ENCODE measurements at regions not wholly inside any gene's neighbourhood (a gene's known extent, or its start where the extent isn't known, plus 50 kb on each side); places are given as distances from the start of the nearest gene placed in this dataset.

- TF ChIP-seq CTCF (IDR thresholded peaks at IDR 0.05): no peak
- no peak for TF ChIP-seq POLR2A (IDR thresholded peaks at IDR 0.05)
- TF ChIP-seq EP300 (IDR thresholded peaks at IDR 0.05): no peak
These were observed 267.8 kb upstream of the NXPH2 start for GRCh38 chr2:139048017-139048416.
